ENCODE measurements at regions not wholly inside any gene's neighbourhood (a gene's known extent, or its start where the extent isn't known, plus 50 kb on each side); places are given as distances from the start of the nearest gene placed in this dataset.

GRCh38 chr2:59584958-59585357 is 968.5 kb downstream of the BCL11A start:
- no TSS peak for BruUV-seq (replicated peaks)

More at GRCh38 chr2:59584958-59585357, 968.5 kb downstream of the BCL11A start:
- DNase-seq (ENCODE audit: low read depth, low spot score) = no peak
- Histone ChIP-seq H3K9me3 (replicated peaks; ENCODE audit: control insufficient read depth, insufficient read depth, low read length) (no peaks in the 10 kb centered on the region), H4K20me1 (ENCODE audit: control insufficient read depth, insufficient read depth) (no peaks in the 10 kb centered on the region), H3K79me2 (ENCODE audit: control insufficient read depth, insufficient read depth, low read length) (no peaks in the 10 kb centered on the region), H3K4me3 (no peak overlapping the region), H3K27me3 (replicated peaks in 1 of 2; ENCODE audit: control insufficient read depth in 2 of 2, insufficient read depth in 2 of 2, low read length in 1 of 2) (no peaks in the 10 kb centered on the region), H3K4me2 (ENCODE audit: control insufficient read depth, insufficient read depth) (no peak overlapping the region), H3K27ac (ENCODE audit: control insufficient read depth, insufficient read depth) (no peak overlapping the region), H3K36me3 (ENCODE audit: control insufficient read depth in 2 of 2, insufficient read depth in 2 of 2, low read length in 1 of 2) (no peaks in the 10 kb centered on the region), H2AFZ (ENCODE audit: control insufficient read depth, low read depth, low read length) (no peak overlapping the region), H3K9ac (ENCODE audit: control insufficient read depth, insufficient read depth, low read length) (no peak overlapping the region), H3K4me1 (ENCODE audit: control insufficient read depth, insufficient read depth, low read length) (no peaks in the 10 kb centered on the region)
- ChIA-PET SMC1A (ENCODE audit: uncharacterized antibody, unreplicated experiment) (no interaction called here), CTCF (interaction anchor here (0.7 to 1.1 kb wide), 2 partner anchors 292 to 1013 kb away, joined by 3 read pairs; no protein-coding TSS in a partner anchor), POLR2A (no interaction called here), RAD21 (ENCODE audit: unreplicated experiment) (no interaction called here)
- ATAC-seq = 0 out of 3 replicates have a peak, but pooled peaks have one; percentile 39
- in situ Hi-C loops (cut with MboI) = no loop called here
- WGBS (ENCODE audit: insufficient coverage, insufficient replicate concordance, low lambda C conversion rate, missing lambda C conversion rate) = 0% methylated on average over 1 of the region's 1 CpG
- no peak for TF ChIP-seq SUZ12 (IDR thresholded peaks at IDR 0.05; ENCODE audit: unreplicated experiment)
- TF ChIP-seq CTCF (IDR thresholded peaks at IDR 0.05 in 2 of 3, conservative IDR thresholded peaks at IDR 0.05 in 1 of 3; ENCODE audit: control insufficient read depth in 2 of 3, extremely low read depth in 1 of 3, insufficient read depth in 1 of 3, low read depth in 3 of 3, low read length in 3 of 3) = peak; percentile 12 to 36 (median 36); a peak in 4 of 6 replicates
- peak; percentile 32; the same call in 1 of the 2 replicates for TF ChIP-seq RAD21 (IDR thresholded peaks at IDR 0.05; ENCODE audit: insufficient read depth, low read depth, low read length)
- no peak for TF ChIP-seq CBX5 (IDR thresholded peaks at IDR 0.05; ENCODE audit: low read depth)
- no peak for TF ChIP-seq TCF7 (IDR thresholded peaks at IDR 0.05; ENCODE audit: borderline replicate concordance)
- TF ChIP-seq ZNF384 (IDR thresholded peaks at IDR 0.05; ENCODE audit: borderline replicate concordance, low read depth, low read length) = no peak
- TF ChIP-seq SIN3A (IDR thresholded peaks at IDR 0.05; ENCODE audit: low read depth, low read length) = no peak
- TF ChIP-seq ESRRA (IDR thresholded peaks at IDR 0.05; ENCODE audit: low read length) = no peak
- no peak for TF ChIP-seq NFYA (IDR thresholded peaks at IDR 0.05; ENCODE audit: borderline replicate concordance, low read depth, low read length)
- FAIRE-seq = no peak
- intact Hi-C loops (cut with micrococcal nuclease; ENCODE audit: unreplicated experiment) = no loop called here

Measured in GM12878 (cell line).